Hematopoietic multipotent progenitor cell (in vitro differentiated cells): ENCODE measurements at regions not wholly inside any gene's neighbourhood (a gene's known extent, or its start where the extent isn't known, plus 50 kb on each side); places are given as distances from the start of the nearest gene placed in this dataset.

Experiments
- DNase-seq, 3 donors: peaks; one replicate each; pipeline ENCODE4 v3.0.0-alpha.2; 2011 to 2015; ENCODE audit warnings: low read depth in 2 of 3, low spot score in 2 of 3

GRCh38 chr10:20998036-20998435, 100.9 kb upstream of the NEBL start:
- DNase-seq, result no peak

DNA sequence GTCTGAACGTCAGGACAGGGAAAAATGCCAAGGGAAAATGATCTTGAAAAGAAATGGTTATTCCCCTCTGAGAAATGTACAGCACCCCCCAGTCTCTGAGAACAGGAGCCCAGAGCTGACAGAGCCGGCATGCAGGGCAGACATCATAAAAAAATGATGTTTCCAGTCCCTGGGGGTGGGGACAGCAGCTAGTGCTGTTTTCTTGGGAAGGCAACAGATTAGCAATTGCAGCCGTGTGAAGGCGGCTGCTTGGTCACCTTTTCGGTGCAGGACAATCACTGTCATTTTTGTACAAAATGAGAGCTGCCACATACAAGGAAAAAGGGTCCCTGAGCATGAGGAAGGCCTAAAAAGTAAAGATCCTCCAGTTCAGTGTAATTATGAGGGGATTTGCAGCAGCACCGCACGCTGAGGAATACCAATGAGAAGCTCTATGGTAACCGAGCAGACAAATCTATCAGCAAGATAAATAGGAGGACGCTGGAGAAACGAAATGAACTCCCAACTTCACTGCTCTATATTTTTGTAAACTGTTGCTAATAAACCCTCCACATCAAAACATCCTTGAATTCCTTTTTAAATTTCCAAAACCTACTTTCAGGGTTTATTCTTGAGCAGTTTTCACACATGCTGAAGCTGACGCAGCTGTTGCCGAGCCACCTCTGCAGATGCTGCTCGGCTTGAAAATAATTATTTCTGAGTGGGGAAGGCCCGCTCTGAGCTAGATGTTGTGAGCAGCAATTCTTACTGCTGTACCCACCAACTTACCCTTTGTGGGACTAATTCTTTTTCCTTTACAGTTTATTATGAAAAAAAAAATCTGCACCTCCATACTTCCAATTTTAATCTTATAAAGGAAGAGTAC, 98.2 kb upstream of the NEBL start:
- no peak for DNase-seq

- DNase-seq, result no peak
Observed at GRCh38 chr10:20993830-20994527, 96.9 kb upstream of the NEBL start.

DNA sequence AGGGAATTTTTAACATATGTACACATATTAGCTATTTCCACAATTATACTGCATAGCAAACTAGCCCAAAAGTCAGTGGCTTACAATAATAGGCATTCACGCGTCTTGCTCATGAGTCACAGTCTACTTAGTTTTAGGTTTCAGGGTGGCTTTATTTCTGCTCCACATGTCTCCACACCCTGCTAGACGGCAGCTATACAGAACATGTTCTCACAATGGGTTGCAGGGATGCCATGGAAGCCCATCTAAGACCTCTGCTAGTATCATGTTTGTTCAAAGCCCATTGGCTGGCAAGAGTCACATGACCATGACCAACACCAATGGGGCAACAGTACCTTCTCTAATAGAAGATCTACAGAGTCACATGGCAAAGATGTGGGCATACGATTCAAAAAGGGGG, 96.3 kb upstream of the NEBL start:
- DNase-seq, result no peak

DNA sequence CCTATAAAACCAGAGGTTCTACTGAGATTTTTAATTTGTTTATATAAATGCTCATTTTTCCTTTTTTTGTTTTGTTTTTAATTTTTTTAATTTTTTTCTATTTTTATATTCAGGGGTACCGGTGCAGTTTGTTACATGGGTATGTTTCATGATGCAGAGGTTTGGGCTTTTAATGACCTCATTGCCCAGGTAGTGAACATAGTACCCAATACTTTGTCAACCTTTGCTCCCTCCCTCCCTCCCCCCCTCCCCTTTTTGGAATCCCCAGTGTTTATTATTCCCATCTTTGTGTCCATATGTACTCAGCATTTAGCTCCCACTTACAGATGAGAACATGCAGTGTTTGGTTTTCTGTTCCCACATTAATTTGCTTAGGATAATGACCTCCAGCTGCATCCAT, 94.4 kb upstream of the NEBL start:
- no peak for DNase-seq

GRCh38 chr10:20990604-20991003, 93.5 kb upstream of the NEBL start:
- no peak for DNase-seq

DNA sequence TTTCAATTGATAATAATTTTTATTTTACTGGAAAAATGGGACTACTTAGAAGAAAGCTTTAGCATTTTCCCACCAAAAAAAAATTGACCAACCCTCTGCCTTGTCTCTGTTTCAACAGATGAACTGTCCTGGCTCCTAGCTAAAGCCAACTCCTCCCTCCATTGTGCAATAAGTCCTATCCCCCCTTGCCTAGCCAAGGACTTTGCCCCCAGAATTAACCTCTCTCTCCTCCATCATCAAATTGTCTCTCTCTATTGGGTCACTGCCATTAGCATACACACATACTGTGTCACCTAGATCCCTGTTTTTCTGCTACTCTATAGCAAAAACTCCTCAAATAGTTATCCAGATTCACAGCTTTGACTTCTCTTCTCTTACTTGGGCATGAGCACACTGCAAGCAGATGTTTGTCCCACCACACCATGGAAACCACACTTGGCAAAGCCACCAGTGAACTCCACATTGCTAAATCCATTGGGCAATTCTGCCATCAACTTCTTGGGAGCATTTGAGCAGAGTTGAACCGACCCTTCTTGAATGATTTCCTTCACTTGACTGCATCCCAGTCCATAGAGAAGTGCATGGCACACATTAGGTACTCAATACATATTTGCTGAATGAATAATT, 91.4 kb upstream of the NEBL start:
- DNase-seq, result no peak

DNA sequence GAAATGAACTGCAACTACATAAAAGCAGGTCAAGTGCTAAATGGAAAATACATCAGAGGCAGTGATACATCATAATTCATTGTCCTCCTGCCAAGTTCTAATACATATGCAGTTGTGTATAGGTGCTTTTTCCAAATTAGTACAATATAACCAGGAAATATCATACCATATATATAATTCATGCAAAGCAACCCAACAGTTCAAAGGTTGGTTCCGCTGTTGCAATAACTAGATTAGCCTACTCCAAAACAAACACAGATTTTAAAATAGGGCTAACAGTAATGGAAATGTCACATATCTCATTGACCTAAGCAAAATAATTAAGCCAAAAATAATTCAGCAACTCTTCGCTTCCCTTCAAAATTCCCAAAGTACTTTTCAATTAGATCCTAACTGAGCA, 88.9 kb upstream of the NEBL start:
- no peak for DNase-seq

DNA sequence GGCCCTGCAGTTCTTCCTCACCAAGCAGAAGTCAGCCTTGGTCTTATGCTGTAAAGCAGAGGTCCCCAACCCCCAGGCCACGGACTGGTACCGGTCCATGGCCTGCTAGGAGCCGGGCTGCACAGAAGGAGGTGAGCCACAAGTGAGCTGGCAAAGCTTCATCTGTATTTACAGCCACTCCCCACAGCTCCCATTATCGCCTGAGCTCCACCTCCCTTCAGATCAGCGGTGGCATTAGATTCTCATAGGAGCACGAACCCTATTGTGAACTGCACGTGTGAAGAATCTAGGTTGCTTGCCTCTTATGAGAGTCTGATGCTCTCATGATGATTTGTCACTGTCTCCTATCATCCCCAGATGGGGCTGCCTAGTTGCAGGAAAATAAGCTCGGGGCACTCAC, 87.6 kb upstream of the NEBL start:
- no peak for DNase-seq

- DNase-seq, result no peak
Observed at GRCh38 chr10:20981419-20981953, 84.4 kb upstream of the NEBL start.

GRCh38 chr10:20978617-20979016, 81.5 kb upstream of the NEBL start:
- DNase-seq, result no peak

GRCh38 chr10:20977300-20977699, 80.2 kb upstream of the NEBL start:
- no peak for DNase-seq

DNA sequence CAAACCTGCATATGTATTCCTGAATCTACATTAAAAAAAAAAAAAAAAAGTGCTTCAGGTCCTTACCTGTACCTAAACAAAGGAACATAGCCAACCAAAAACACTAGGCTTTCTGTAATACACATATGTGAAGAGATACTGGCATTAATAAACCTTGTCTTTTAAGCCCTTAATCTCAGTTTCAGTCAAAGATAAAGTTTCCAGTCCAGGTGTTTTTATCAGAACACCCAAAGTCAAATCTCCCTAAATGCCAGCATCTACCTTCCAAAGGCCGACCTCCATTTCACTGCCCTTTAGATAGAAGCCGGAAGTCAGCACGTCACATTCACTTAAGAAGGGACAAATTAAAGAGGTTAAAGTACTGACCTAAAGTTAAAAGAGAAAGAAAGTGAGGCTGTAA, 79.8 kb upstream of the NEBL start:
- DNase-seq, result no peak

GRCh38 chr10:20976390-20976789, 79.3 kb upstream of the NEBL start:
- no peak for DNase-seq

DNA sequence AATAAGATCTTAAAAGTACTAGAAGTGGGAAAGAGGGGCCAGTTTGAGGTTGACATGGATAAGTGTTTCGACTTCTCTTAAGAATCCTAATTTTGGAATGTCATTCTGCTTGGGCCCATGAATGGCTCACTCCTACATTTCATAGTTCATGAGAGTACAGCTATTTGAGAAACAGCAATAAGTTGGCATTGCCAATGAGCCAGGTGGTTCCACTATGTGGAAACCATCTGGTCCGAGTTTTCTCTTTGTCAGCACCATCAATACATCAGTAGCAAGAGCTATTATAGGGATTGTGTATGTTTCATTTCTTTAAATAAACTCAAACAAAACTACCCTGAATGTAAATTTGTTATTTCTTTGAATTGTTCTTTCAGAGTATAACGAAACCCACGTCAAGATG, 78.1 kb upstream of the NEBL start:
- no peak for DNase-seq

GRCh38 chr10:20972925-20973324, 75.8 kb upstream of the NEBL start:
- no peak for DNase-seq

- DNase-seq, result no peak
Observed at GRCh38 chr10:20971901-20972300, 74.8 kb upstream of the NEBL start.

DNA sequence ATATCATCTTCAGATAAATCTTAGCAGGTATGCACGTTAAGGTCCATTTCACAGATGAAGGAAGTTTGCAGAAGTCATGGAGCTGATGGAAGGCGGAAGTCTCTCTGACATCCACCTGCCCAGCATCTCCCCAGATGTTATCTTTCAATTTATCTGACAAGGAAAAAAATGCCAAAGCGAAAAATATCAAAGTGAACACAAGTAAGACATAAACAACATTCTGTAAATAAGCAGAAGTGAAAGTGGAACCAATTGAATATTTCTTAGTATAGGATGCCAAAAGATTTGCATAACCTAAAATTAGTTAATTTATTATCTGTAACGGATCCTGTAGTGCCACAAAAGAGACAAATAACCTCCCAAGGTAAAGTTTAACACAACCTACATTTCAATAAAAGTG, 73.6 kb upstream of the NEBL start:
- DNase-seq, result no peak

DNA sequence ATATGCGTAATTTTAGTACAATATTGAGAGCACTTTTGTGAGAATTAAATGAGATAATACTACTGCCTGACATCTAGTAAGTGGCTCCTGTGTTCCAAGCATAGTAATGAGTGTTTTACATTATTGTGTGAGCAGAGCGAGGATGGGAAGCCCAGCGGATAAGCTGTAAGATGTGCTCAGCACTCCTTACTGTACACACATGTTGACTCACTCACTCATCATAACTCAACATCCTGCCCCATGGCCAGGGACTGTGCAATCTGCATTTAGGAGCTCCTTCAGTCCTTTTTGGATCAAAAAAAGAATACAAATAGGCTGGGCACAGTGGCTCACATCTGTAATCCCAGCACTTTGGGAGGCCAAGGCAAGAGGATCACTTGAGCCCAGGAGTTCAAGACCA, 72.9 kb upstream of the NEBL start:
- DNase-seq, result no peak

GRCh38 chr10:20966426-20966825, 69.3 kb upstream of the NEBL start:
- DNase-seq, result no peak

DNA sequence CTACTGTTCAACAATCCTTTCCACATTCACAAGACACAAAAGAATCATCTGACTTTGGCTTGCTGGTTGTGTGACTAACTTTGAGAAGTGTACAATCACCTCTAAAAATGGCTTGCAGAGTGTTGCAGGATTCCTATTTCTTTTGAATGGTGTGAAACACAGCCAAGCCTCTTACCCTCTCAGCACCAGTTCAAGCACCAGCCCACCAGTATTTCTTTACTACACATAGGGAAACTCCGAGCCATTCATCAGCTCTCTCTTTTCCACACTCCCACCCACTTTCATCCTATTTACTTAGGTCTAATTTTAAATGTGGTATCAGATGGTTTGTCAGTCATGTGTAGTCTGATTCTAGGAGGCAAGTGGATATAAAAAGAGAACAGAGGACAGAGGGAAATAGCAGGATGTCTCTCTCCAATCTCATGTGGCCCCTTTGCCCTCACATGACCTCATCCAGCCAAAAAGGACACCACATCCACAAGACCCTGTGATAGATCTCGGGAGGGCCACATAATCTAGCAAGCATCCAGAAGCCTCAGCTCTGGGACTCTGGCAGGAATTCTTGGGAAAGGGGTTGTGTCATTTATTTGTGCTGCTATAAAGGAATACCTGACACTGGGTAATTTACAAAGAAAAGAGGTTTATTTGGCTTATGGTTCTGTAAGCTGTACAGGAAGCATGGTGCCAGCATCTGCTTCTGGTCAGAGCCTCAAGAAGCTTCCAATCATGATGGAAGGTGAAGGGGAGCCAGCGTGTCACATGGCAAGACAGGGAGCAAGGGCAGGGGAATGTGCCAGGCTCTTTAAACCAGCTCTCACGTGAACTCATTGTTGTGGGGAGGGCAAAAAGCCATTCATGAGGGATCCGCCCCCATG, 66.8 kb upstream of the NEBL start:
- DNase-seq, result no peak
